HL-60 (cell line): ENCODE measurements at regions not wholly inside any gene's neighbourhood (a gene's known extent, or its start where the extent isn't known, plus 50 kb on each side); places are given as distances from the start of the nearest gene placed in this dataset.

Experiments
- DNase-seq, 2 experiments: peaks; one replicate each; pipeline ENCODE4 v3.0.0-alpha.2; 2010 to 2020; ENCODE audit warnings: low read depth in 1 of 2, low spot score in 1 of 2
- H3K27ac ChIP-seq: fragments of 250-450 bp; sonication (Bioruptor Pico); replicated peaks from 2 replicates; pipeline ENCODE4 v1.5.1; 2020; ENCODE audit warnings: mild to moderate bottlenecking, moderate library complexity
- H3K27me3 ChIP-seq: fragments of 250-450 bp; sonication (Bioruptor Pico); 2 replicates; pipeline ENCODE4 v1.5.1; 2021; ENCODE audit warnings: mild to moderate bottlenecking, moderate library complexity; ENCODE audit not compliant: insufficient read depth, poor library complexity, severe bottlenecking
- H3K4me3 ChIP-seq: replicated peaks from 2 replicates; pipeline ENCODE4 v1.5.1; 2011; ENCODE audit warnings: mild to moderate bottlenecking, control low read depth, low read length; ENCODE audit not compliant: insufficient read depth
- SPI1 ChIP-seq: IDR thresholded peaks from 2 replicates; pipeline ENCODE4 v1.6.1; 2012; ENCODE audit warnings: low read depth, mild to moderate bottlenecking, borderline replicate concordance

- no peak for TF ChIP-seq SPI1
- H3K4me3 ChIP-seq = no peak overlapping the region
- H3K27me3 ChIP-seq = no peaks in the 10 kb centered on the region
- H3K27ac ChIP-seq = no peak overlapping the region
- DNase-seq = no peak
Measured at GRCh38 chr7:17732083-17732482, 208.2 kb downstream of the SNX13 start.
